ENCODE measurements at regions not wholly inside any gene's neighbourhood (a gene's known extent, or its start where the extent isn't known, plus 50 kb on each side); places are given as distances from the start of the nearest gene placed in this dataset.
"Not testable (repeated sequence)": the region's sequence is repeated elsewhere in the genome, so short reads cannot be mapped to it uniquely, and the experiment has no call there.

- H3K27me3 ChIP-seq: no peaks in the 10 kb centered on the region
- no peak overlapping the region for H3K27ac ChIP-seq
- H3K9me3 ChIP-seq: no peaks in the 10 kb centered on the region
- DNase-seq: no peak
- no peaks in the 10 kb centered on the region for H3K36me3 ChIP-seq
- no peaks in the 10 kb centered on the region for H3K4me1 ChIP-seq
- TF ChIP-seq POLR2A (IDR thresholded peaks at IDR 0.05): no peak
- TF ChIP-seq CTCF (IDR thresholded peaks at IDR 0.05): no peak
- no peak overlapping the region for H3K4me3 ChIP-seq
Observed at GRCh38 chr7:49093218-49093617, 168.9 kb downstream of the CDC14C start.

GRCh38 chr7:49094866-49095265 lies 170.5 kb downstream of the CDC14C start:
- Histone ChIP-seq H3K36me3 (no peaks in the 10 kb centered on the region), H3K9me3 (no peaks in the 10 kb centered on the region), H3K4me1 (no peaks in the 10 kb centered on the region), H3K27me3 (no peaks in the 10 kb centered on the region), H3K27ac (no peak overlapping the region), H3K4me3 (no peak overlapping the region)
- TF ChIP-seq POLR2A (IDR thresholded peaks at IDR 0.05) (no peak), CTCF (IDR thresholded peaks at IDR 0.05) (no peak)
- DNase-seq: no peak

GRCh38 chr7:49099587-49100326 lies 175.4 kb downstream of the CDC14C start:
- H3K4me1 ChIP-seq: no peaks in the 10 kb centered on the region
- no peak overlapping the region for H3K4me3 ChIP-seq
- TF ChIP-seq CTCF (IDR thresholded peaks at IDR 0.05) (no peak), POLR2A (IDR thresholded peaks at IDR 0.05) (no peak)
- H3K9me3 ChIP-seq: no peaks in the 10 kb centered on the region
- no peak overlapping the region for H3K27ac ChIP-seq
- no peaks in the 10 kb centered on the region for H3K27me3 ChIP-seq
- DNase-seq: no peak
- H3K36me3 ChIP-seq: no peaks in the 10 kb centered on the region

GRCh38 chr7:49100908-49101740 lies 176.8 kb downstream of the CDC14C start:
- H3K27me3 ChIP-seq, DNase-seq, H3K9me3 ChIP-seq, H3K4me1 ChIP-seq, H3K4me3 ChIP-seq, H3K36me3 ChIP-seq, H3K27ac ChIP-seq: not testable (repeated sequence)

DNA sequence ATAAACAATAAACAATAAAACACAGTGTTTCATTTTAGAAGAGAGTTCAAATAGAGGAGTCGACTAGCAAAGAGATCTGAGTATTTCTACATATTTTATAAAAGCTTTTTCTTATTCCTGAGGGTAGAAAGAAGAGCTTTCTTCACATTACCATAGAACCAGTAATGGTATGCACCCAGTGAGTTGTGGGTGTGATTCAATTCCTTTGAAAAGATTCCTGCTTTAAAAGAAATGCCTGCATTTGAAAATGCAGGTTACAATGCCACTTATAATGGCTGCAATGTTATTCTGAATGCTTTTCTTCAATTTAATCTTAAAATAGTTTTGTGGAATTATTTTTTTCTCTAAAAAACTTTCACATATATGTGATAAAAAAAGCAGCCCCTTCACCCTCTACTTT lies 178.1 kb downstream of the CDC14C start:
- no peak overlapping the region for H3K4me3 ChIP-seq
- no peak overlapping the region for H3K27ac ChIP-seq
- peaks cover 0 to under 1% (median 0%) of the 10 kb centered on the region in 4 donors for H3K9me3 ChIP-seq
- DNase-seq: no peak
- H3K36me3 ChIP-seq: no peaks in the 10 kb centered on the region
- no peaks in the 10 kb centered on the region for H3K27me3 ChIP-seq
- TF ChIP-seq POLR2A (IDR thresholded peaks at IDR 0.05) (no peak), CTCF (IDR thresholded peaks at IDR 0.05) (no peak)
- no peaks in the 10 kb centered on the region for H3K4me1 ChIP-seq

DNA sequence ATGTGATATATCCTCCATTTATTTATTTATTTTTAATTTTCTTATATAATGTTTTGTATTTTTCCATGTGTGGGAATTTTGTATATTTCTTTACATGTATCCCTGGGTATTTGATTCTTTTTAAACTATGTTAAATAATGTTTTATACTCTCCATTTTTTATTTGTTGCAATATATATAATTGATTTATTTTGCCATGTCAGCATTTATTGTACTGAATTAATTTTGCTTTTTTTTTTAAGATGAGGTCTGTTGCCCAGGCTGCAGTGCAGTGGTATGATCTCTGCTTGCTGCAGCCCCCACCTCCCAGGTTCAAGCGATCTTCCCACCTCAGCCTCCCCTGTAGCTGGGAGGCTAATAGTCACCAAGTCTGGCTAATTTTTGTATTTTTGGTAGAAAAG lies 187.4 kb downstream of the CDC14C start:
- no peak overlapping the region for H3K4me3 ChIP-seq
- H3K9me3 ChIP-seq: peaks cover 0 to 4% (median 0%) of the 10 kb centered on the region in 4 donors
- no peaks in the 10 kb centered on the region for H3K4me1 ChIP-seq
- no peak for TF ChIP-seq CTCF (IDR thresholded peaks at IDR 0.05)
- TF ChIP-seq POLR2A (IDR thresholded peaks at IDR 0.05): no peak
- no peaks in the 10 kb centered on the region for H3K27me3 ChIP-seq
- DNase-seq: no peak
- no peak overlapping the region for H3K27ac ChIP-seq
- no peaks in the 10 kb centered on the region for H3K36me3 ChIP-seq
